NCI-H2081 treated with DMSO at 0.1 percent for 48 hours (cell line): ENCODE measurements at regions not wholly inside any gene's neighbourhood (a gene's known extent, or its start where the extent isn't known, plus 50 kb on each side); places are given as distances from the start of the nearest gene placed in this dataset.

Source experiments
- DNase-seq: peaks from one replicate; lab custom pipeline; 2025; lab: John Stamatoyannopoulos, UW

GRCh38 chr10:21326594-21327288 lies 198.7 kb downstream of the SKIDA1 start:
- no peak for DNase-seq

DNA sequence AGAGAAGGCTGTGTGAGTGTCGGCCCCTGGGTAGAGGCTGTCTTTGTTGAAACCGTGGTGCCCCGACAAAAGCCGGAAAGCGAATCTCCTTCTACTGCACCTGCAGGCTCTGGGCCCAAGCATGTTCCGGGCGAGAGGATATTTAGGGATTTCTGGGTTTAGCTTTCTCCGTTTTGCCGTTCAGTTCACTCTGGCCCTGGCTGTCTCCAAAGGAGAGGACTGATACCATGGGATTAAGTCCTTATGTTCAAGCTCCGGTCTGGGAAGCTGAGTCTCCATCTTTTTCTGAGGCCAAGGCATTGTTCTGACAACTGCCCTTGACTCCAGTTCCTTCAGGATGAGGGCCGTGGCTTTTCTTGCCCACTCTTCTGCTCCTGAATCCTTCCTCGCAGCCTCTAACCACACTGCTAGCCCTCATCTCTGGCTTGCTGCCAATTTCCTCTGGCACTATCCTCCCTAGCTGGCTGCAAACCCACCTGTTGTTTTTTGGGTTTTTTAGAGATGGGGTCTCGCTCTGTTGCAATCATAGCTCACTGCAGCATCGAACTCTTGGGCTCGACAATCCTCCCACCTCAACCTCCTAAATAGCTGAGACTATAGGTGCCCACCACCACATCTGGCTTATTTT lies 206.8 kb downstream of the SKIDA1 start:
- DNase-seq = no peak

- no peak for DNase-seq
Measured at GRCh38 chr10:21317902-21318301, 207.6 kb downstream of the SKIDA1 start.

GRCh38 chr10:21315645-21316220 lies 209.7 kb downstream of the SKIDA1 start:
- no peak for DNase-seq

DNA sequence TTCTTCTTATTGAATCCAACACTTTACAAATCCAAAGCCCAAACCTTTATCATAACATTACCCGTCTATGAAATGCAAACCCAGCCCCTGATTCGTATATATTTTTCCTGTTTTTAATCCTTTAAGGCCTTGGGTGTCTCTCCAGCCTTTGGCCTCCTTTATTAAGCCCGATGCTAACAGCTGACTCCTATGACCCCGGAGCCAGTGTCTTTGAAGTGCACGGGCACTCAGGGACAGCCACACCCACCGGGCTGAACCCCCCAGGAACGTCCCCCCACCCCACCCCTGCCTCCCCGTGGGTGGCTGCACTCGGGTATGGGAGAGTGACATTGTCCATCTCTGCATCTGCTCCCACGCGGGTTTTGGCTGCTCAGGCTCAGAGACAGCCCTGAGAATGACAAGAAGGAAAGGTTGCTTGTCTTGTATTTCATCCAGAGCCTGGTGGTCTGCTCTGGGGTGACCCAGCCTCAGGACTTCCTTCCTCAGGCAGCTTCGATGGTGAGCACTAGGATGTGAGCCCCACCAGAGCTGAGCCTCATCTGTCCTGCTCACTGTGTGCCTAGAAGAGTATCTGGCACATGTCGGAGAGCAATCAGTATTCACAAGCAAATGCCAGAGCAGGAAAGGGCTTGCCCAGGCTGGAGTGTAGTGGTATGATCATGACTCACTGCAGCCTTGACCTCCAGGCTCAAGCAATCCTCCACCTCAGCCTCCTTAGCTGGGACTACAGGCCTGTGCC lies 210.4 kb downstream of the SKIDA1 start:
- no peak for DNase-seq

- no peak for DNase-seq
Measured at GRCh38 chr10:21314111-21314626, 211.3 kb downstream of the SKIDA1 start.

DNA sequence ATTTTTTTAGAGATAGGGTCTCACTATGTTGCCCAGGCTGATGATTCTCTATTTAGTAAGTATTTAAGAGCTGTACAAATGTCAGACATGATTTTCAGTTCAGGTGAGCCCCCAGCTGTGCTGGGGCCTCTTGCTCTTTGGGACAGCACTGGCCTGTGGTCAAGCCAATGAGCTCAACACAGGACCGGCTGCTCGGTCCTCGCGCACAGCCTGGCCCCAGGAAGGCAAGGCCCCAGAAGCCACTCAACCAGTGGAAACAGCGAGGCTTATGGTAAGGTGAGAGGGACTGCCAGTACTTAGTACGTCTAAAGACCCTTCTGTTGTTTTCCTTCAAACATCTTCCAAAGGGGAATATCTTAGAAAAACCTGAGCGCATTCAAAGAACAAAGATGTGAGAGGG lies 211.8 kb downstream of the SKIDA1 start:
- no peak for DNase-seq

DNA sequence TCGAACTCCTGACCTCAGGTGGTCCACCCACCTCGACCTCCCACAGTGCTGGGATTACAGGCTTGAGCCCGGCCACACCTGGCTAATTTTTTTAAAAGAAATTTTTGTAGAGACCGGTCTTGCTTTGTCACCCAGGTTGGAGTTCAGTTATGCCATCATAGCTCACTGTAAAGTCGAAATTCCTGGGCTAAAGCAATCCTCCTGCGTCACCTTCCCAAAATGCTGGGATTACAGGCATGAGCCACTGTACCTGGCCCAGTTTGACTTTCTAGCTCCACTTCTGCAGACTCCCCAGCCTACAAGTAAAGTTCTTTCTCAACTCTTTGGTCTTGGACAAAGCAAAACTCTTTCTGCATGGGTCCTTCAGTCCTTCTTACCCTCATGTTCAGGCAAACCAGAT lies 214.1 kb downstream of the SKIDA1 start:
- no peak for DNase-seq

- no peak for DNase-seq
Measured at GRCh38 chr10:21309427-21309826, 216.1 kb downstream of the SKIDA1 start.

GRCh38 chr10:21308946-21309345 lies 216.5 kb downstream of the SKIDA1 start:
- no peak for DNase-seq

- no peak for DNase-seq
Measured at GRCh38 chr10:21308018-21308417, 217.5 kb downstream of the SKIDA1 start.

DNA sequence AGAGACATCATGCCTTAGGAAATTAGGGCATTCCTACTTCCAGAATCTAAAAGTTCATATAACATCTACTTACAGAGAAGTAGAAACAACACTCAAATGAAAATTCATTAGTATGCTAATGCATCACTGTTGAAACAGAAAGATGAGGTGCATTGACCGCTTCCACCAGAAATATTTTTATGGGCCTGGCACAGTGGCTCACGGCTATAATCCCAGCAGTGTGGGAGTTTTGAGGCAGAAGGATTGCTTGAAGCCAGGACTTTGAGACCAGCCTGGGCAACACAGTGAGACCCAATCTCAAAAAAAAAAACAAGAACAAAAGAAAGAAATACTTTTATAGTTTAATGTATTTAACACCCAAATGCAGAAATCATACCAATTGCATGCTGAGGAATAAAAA lies 220.9 kb downstream of the SKIDA1 start:
- no peak for DNase-seq

GRCh38 chr10:21304198-21304597 lies 221.3 kb downstream of the SKIDA1 start:
- no peak for DNase-seq

DNA sequence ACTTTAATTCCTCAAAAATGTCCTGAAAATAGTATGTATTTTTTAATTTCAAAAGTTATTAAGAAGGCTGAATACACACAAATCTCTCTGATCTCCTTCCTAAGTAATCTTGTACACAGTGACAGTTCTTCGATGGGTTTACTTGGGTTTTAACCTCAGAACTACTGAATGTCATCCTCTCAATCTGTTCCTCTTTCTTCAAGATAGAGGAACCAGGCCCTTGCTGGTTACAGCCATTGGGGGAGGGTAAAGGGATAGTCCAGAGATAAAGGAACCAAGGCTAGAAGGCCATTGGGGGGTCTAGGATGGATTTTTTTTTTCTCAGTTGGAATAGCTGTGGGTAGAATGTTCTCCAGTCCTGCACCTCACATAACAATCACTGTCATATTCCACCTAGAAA lies 224.9 kb downstream of the SKIDA1 start:
- no peak for DNase-seq

GRCh38 chr10:21299330-21299729 lies 226.2 kb downstream of the SKIDA1 start:
- no peak for DNase-seq

DNA sequence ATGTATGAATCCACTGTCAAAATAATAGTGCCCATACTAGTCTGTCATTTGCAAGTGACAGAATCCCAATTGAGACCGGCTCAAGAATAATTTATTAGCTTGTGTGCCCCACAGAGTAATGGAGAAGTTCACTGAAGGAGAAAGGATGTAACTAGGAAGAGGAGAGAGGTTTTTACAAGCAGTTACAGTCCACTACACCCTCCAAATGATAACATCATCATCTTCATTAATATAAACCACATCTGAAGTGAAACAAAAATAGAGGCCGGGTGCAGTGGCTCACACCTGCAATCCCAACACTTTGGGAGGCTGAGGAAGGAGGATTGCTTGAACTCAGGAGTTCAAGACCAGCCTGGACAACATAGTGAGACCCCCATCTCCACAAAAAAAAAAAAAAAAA lies 226.8 kb downstream of the SKIDA1 start:
- no peak for DNase-seq

DNA sequence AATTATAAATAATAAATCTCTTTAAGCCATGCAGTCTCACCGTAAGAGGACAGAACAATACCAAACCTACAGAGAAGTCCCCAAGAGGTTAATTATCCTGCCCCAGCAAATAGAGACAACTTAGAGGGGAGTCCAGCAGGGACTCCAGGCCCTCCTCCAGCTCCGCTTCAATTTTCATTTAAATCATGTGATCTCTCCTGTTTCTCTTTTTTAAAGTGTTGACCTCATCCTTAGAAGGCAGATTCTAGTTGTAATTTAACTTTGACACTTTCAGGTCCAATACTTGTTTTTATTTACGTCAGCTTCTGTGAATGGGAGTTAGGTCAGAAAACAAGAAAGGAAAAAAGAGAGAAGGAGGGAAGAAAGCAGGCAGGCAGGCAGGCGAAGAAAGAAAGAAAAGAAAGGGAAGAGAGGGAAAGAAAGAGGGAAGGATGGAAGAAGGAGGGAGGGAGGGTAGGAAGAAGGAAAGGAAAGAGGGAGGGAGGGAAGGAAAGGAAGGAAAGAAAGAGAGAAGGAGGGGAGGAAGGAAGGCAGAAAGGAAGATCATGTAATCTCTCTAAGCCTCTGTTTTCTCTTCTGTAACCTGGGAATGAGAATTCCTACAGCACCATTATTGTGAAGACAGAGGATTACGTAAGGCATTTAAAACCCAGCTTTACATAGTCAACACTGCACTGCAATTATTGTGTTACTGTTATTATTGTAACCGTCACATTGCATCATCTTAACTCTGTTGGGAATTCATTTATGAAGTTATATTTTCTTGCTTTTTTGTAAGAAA lies 227.7 kb downstream of the SKIDA1 start:
- no peak for DNase-seq

DNA sequence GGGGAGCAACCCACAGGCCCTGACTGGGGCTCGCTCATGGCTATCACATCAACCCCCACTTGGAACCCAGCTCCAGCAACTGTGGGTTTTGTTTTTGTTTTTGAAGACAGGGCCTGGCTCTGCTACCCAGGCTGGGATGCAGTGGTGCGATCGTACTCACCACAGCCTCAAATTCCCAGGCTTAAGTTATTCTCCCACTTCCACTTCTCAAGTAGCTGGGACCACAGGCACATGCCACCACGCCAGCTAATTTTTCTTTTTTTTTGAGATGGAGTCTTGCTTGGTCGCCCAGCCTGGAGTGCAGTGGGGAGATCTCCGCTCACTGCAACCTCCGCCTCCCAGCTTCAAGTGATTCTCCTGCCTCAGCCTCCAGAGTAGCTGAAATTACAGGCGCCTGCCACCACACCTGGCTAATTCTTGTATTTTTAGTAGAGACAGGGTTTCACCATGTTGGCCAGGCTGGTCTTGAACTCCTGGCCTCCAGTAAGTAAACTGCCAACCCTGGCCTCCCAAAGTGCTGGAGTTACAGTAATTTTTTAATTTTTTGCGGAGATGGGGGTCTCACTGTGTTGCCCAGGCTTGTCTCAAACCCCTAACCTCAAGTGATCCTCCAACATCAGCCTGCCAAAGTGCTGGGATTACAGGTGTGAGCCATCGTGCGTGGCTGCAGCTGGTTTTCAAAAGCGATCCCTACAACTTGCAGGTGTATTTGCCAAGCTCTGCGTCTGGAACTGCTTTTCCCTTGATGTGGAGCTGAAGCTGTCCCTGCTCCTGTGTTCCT lies 228.7 kb downstream of the SKIDA1 start:
- DNase-seq = no peak

DNA sequence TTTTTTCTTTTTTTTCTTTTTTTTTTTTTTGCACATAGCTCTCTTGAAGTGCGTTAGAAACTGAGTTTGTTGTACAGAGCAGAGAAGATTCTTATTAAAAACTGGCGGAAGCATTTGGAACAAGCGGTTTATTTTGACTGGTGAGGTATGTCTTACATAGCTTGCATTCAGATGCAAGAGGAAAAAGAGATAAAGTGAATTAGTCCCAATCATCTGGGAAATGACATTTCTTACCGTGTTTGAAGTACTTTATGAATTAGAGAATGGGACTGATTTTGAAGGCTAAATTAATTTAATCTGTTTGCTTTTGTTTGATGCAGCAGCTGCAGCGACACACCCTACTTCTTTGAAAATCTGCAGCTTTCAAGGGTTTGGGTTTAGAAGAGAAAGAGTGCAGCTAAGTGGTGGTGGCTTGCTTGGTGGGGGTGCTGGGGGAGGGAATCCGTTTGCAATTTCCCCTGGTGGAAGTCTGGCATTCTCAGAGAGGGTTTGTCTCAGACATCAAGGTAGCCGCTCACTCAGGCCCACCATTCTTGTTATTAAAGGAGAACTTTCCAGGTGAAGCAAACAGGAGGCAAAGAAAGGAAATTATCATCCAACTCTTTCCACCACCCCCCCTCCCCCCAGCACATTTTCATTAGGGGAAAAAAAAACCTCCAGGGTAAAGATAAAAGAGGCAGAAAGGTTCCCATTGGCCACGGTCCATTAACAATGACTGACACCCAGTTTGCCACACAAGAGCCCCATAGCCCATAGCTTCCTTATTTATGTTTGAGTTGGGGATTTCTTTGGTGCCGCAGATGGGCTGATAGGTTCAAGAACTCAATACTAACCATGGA lies 231.7 kb downstream of the SKIDA1 start:
- no peak for DNase-seq
